ENCODE measurements at regions not wholly inside any gene's neighbourhood (a gene's known extent, or its start where the extent isn't known, plus 50 kb on each side); places are given as distances from the start of the nearest gene placed in this dataset.

GRCh38 chr2:191530618-191531017 is 147.3 kb upstream of the NABP1 start:
- H3K4me1 ChIP-seq: no peaks in the 10 kb centered on the region
- DNase-seq (ENCODE audit: low spot score): no peak
- H3K27ac ChIP-seq: no peak overlapping the region
- H3K9me3 ChIP-seq (ENCODE audit: low read depth): no peaks in the 10 kb centered on the region
- Mint-ChIP-seq H3K27ac (no peak overlapping the region), H3K4me1 (no peaks in the 10 kb centered on the region), H3K27me3 (ENCODE audit: insufficient read depth, low read depth) (peaks cover 5% of the 10 kb centered on the region), H3K36me3 (no peaks in the 10 kb centered on the region), H3K4me3 (no peak overlapping the region), H3K9me3 (no peaks in the 10 kb centered on the region)
- no peaks in the 10 kb centered on the region for H3K79me2 ChIP-seq (ENCODE audit: low read depth)
- no peak overlapping the region for H3K4me2 ChIP-seq
- H3K9ac ChIP-seq: no peak overlapping the region
- no peaks in the 10 kb centered on the region for H3K36me3 ChIP-seq
- no peak for TF ChIP-seq EZH2 (IDR thresholded peaks at IDR 0.05)
- TF ChIP-seq, protein P1, sequence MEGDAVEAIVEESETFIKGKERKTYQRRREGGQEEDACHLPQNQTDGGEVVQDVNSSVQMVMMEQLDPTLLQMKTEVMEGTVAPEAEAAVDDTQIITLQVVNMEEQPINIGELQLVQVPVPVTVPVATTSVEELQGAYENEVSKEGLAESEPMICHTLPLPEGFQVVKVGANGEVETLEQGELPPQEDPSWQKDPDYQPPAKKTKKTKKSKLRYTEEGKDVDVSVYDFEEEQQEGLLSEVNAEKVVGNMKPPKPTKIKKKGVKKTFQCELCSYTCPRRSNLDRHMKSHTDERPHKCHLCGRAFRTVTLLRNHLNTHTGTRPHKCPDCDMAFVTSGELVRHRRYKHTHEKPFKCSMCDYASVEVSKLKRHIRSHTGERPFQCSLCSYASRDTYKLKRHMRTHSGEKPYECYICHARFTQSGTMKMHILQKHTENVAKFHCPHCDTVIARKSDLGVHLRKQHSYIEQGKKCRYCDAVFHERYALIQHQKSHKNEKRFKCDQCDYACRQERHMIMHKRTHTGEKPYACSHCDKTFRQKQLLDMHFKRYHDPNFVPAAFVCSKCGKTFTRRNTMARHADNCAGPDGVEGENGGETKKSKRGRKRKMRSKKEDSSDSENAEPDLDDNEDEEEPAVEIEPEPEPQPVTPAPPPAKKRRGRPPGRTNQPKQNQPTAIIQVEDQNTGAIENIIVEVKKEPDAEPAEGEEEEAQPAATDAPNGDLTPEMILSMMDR (IDR thresholded peaks at IDR 0.05): no peak
- TF ChIP-seq EZH2phosphoT487 (IDR thresholded peaks at IDR 0.05): no peak
- no peaks in the 10 kb centered on the region for H4K20me1 ChIP-seq (ENCODE audit: low read depth)
- no peaks in the 10 kb centered on the region for H3K27me3 ChIP-seq
- no peak overlapping the region for H3K4me3 ChIP-seq
- H3F3A ChIP-seq (ENCODE audit: low read depth): no peaks in the 10 kb centered on the region
- H2AFZ ChIP-seq (replicated peaks): no peak overlapping the region

GRCh38 chr2:191533693-191534180 is 144.2 kb upstream of the NABP1 start:
- no peaks in the 10 kb centered on the region for H3K79me2 ChIP-seq (ENCODE audit: low read depth)
- H3K27ac ChIP-seq: no peak overlapping the region
- no peak overlapping the region for H3K9ac ChIP-seq
- Mint-ChIP-seq H3K27me3 (ENCODE audit: insufficient read depth, low read depth) (peaks cover 5% of the 10 kb centered on the region), H3K9me3 (no peaks in the 10 kb centered on the region), H3K27ac (no peak overlapping the region), H3K4me1 (peaks cover 7% of the 10 kb centered on the region), H3K36me3 (no peaks in the 10 kb centered on the region), H3K4me3 (no peak overlapping the region)
- no peaks in the 10 kb centered on the region for H3K4me1 ChIP-seq
- no peaks in the 10 kb centered on the region for H3K9me3 ChIP-seq (ENCODE audit: low read depth)
- DNase-seq (ENCODE audit: low spot score): no peak
- H3K36me3 ChIP-seq: no peaks in the 10 kb centered on the region
- H3F3A ChIP-seq (ENCODE audit: low read depth): no peaks in the 10 kb centered on the region
- H3K27me3 ChIP-seq: no peaks in the 10 kb centered on the region
- H4K20me1 ChIP-seq (ENCODE audit: low read depth): no peaks in the 10 kb centered on the region
- no peak overlapping the region for H3K4me3 ChIP-seq
- H3K4me2 ChIP-seq: no peak overlapping the region
- TF ChIP-seq EZH2phosphoT487 (IDR thresholded peaks at IDR 0.05): no peak
- TF ChIP-seq, protein P1 (IDR thresholded peaks at IDR 0.05): no peak
- TF ChIP-seq EZH2 (IDR thresholded peaks at IDR 0.05): no peak
- no peak overlapping the region for H2AFZ ChIP-seq (replicated peaks)

DNA sequence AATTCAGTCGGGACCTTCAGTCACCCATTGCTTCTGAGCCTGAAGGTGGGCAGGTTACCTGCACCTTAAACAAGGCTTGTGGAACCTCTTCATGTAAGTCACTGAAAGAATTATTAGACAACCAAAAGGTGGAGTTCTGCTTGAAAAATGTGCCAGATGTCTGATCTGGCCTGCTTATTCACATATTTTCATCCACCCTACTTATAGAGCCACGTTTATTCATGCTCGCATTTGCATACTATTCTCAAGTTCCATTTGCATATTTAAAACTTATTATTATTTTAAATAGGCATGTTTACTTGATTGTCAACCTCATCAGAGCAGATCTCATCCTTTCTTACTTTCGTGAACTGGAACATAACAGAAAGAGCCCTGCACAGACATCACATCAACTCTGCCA is 140.0 kb upstream of the NABP1 start:
- Histone ChIP-seq H4K20me1 (ENCODE audit: low read depth) (no peaks in the 10 kb centered on the region), H3K36me3 (no peaks in the 10 kb centered on the region), H3K4me3 (no peak overlapping the region), H3K9ac (no peak overlapping the region), H2AFZ (replicated peaks) (no peak overlapping the region), H3K9me3 (ENCODE audit: low read depth) (no peaks in the 10 kb centered on the region), H3F3A (ENCODE audit: low read depth) (no peaks in the 10 kb centered on the region), H3K27me3 (no peaks in the 10 kb centered on the region), H3K4me1 (no peaks in the 10 kb centered on the region), H3K27ac (no peak overlapping the region), H3K79me2 (ENCODE audit: low read depth) (no peaks in the 10 kb centered on the region), H3K4me2 (no peak overlapping the region)
- Mint-ChIP-seq H3K4me1 (peaks cover 17% of the 10 kb centered on the region), H3K4me3 (no peak overlapping the region), H3K36me3 (no peaks in the 10 kb centered on the region), H3K27ac (peak overlapping the region; percentile 25), H3K27me3 (ENCODE audit: insufficient read depth, low read depth) (no peaks in the 10 kb centered on the region), H3K9me3 (no peaks in the 10 kb centered on the region)
- TF ChIP-seq EZH2 (IDR thresholded peaks at IDR 0.05) (no peak), EZH2phosphoT487 (IDR thresholded peaks at IDR 0.05) (no peak)
- TF ChIP-seq, protein P1 (IDR thresholded peaks at IDR 0.05): no peak
- DNase-seq (ENCODE audit: low spot score): no peak

All from neural progenitor cell (in vitro differentiated cells).